PFSK-1 (cell line): ENCODE measurements at regions not wholly inside any gene's neighbourhood (a gene's known extent, or its start where the extent isn't known, plus 50 kb on each side); places are given as distances from the start of the nearest gene placed in this dataset.

ENCODE experiments used
- FOXP2 ChIP-seq: optimal IDR thresholded peaks from 2 replicates; pipeline ENCODE3; 2011; ENCODE audit warnings: borderline replicate concordance, control low read depth, inconsistent platforms; ENCODE audit not compliant: insufficient read depth; ENCODE audit errors: extremely low read length, extremely low read depth
- POLR2AphosphoS5 ChIP-seq: IDR thresholded peaks from 2 replicates; pipeline ENCODE4 v1.6.1; 2012; ENCODE audit warnings: low read depth, mild to moderate bottlenecking, control low read depth, low read length, moderate library complexity
- REST ChIP-seq, 2 experiments: IDR thresholded peaks; 2 replicates each; pipeline versions ENCODE4 v1.6.1 to v1.8.0; 2011 to 2012; ENCODE audit warnings: low read depth in 2 of 2, low read length in 2 of 2, control low read depth in 1 of 2, inconsistent platforms in 1 of 2, mild to moderate bottlenecking in 1 of 2, moderate library complexity in 1 of 2; ENCODE audit not compliant: insufficient read depth in 1 of 2
- SIN3A ChIP-seq: IDR thresholded peaks from 2 replicates; pipeline ENCODE4 v1.6.1; 2012; ENCODE audit warnings: mild to moderate bottlenecking, low read length, moderate library complexity, borderline replicate concordance; ENCODE audit not compliant: insufficient read depth
- TAF1 ChIP-seq: IDR thresholded peaks from 2 replicates; pipeline ENCODE4 v1.6.1; 2012; ENCODE audit warnings: low read length, control low read depth, borderline replicate concordance; ENCODE audit not compliant: insufficient read depth

GRCh38 chr7:153530441-153530840, 521.8 kb upstream of the DPP6 start:
- TF ChIP-seq REST (IDR thresholded peaks at IDR 0.05; ENCODE audit: insufficient read depth in 1 of 2, low read depth in 2 of 2, low read length in 2 of 2) (no peak), FOXP2 (no peak), SIN3A (no peak), TAF1 (no peak), POLR2AphosphoS5 (no peak)

GRCh38 chr7:153532326-153532725, 519.9 kb upstream of the DPP6 start:
- TF ChIP-seq POLR2AphosphoS5 (no peak), FOXP2 (no peak), TAF1 (no peak), SIN3A (no peak), REST (IDR thresholded peaks at IDR 0.05; ENCODE audit: insufficient read depth in 1 of 2, low read depth in 2 of 2, low read length in 2 of 2) (no peak)

DNA sequence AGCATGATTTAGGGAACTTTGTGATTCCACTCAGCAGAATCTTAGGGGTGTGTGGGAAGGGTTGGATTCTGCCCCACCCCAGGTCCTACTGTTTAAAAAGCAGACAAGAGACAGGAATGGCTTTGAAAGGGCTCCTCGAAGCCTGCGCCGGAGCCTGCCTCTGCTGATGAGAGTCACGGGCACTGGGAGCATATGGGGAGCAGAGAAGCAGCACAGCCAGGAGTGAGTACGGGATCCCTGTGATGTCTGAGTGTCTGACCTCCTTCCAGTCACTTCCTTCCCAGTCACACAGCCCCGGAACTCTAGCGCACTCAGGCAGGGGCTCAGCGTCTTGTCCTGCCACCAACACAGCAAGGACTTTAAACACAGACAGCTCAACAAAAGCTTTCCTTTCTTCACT, 514.9 kb upstream of the DPP6 start:
- TF ChIP-seq SIN3A (no peak), POLR2AphosphoS5 (no peak)

- no peak for TF ChIP-seq POLR2AphosphoS5
- no peak for TF ChIP-seq TAF1
- no peak for TF ChIP-seq REST (IDR thresholded peaks at IDR 0.05; ENCODE audit: insufficient read depth in 1 of 2, low read depth in 2 of 2, low read length in 2 of 2)
- no peak for TF ChIP-seq SIN3A
- no peak for TF ChIP-seq FOXP2
These were observed 510.3 kb upstream of the DPP6 start for GRCh38 chr7:153541903-153542302.

- no peak for TF ChIP-seq FOXP2
These were observed 509.0 kb upstream of the DPP6 start for GRCh38 chr7:153543232-153543631.

DNA sequence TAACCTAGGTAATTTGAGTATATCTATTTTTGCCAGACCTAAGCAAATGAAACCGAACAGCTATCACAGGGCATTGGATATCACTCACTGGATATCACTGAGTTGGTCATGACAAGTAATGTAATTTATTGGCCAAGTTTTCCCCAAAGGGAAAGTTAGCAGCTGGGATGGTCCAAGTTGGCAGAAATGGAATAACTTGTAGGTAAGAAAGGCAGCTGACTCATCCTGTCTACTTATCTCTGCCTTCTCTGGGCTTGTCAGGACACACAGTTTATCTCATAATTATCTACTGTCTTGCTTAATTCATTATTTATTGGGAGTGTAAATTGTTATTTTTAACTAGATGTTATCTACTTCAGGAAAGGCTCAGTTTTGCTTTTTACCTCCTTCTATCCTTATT, 502.0 kb upstream of the DPP6 start:
- TF ChIP-seq SIN3A = no peak
- TF ChIP-seq REST (IDR thresholded peaks at IDR 0.05; ENCODE audit: insufficient read depth in 1 of 2, low read depth in 2 of 2, low read length in 2 of 2) = no peak
- no peak for TF ChIP-seq TAF1
- no peak for TF ChIP-seq FOXP2
- no peak for TF ChIP-seq POLR2AphosphoS5
